ENCODE measurements at regions not wholly inside any gene's neighbourhood (a gene's known extent, or its start where the extent isn't known, plus 50 kb on each side); places are given as distances from the start of the nearest gene placed in this dataset.

GRCh38 chr10:128377988-128378387, 251.8 kb upstream of the MKI67 start:
- DNase-seq, result no peak

GRCh38 chr10:128380946-128381345, 254.7 kb upstream of the MKI67 start:
- no peak for DNase-seq

- DNase-seq, result no peak
Observed at GRCh38 chr10:128382225-128382624, 256.0 kb upstream of the MKI67 start.

- DNase-seq, result no peak
Observed at GRCh38 chr10:128384831-128385230, 258.6 kb upstream of the MKI67 start.

- DNase-seq, result no peak
Observed at GRCh38 chr10:128386231-128386630, 260.0 kb upstream of the MKI67 start.

GRCh38 chr10:128386816-128387604, 260.8 kb upstream of the MKI67 start:
- no peak for DNase-seq

- no peak for DNase-seq
Observed at GRCh38 chr10:128390596-128390995, 264.4 kb upstream of the MKI67 start.

- no peak for DNase-seq
Observed at GRCh38 chr10:128393546-128393945, 267.3 kb upstream of the MKI67 start.

GRCh38 chr10:128398118-128398517, 271.9 kb upstream of the MKI67 start:
- no peak for DNase-seq

- DNase-seq, result no peak
Observed at GRCh38 chr10:128398999-128399398, 272.8 kb upstream of the MKI67 start.

- DNase-seq, result no peak
Observed at GRCh38 chr10:128400564-128400963, 274.3 kb upstream of the MKI67 start.

- DNase-seq, result no peak
Observed at GRCh38 chr10:128405450-128405849, 279.2 kb upstream of the MKI67 start.

- DNase-seq, result no peak
Observed at GRCh38 chr10:128411643-128412042, 285.4 kb upstream of the MKI67 start.

GRCh38 chr10:128414568-128414967, 288.3 kb upstream of the MKI67 start:
- DNase-seq, result no peak

- DNase-seq, result no peak
Observed at GRCh38 chr10:128416231-128416630, 290.0 kb upstream of the MKI67 start.

GRCh38 chr10:128417826-128418225, 291.6 kb upstream of the MKI67 start:
- DNase-seq, result no peak

GRCh38 chr10:128418819-128419218, 292.6 kb upstream of the MKI67 start:
- no peak for DNase-seq

GRCh38 chr10:128419466-128420019, 293.3 kb upstream of the MKI67 start:
- DNase-seq, result no peak

- no peak for DNase-seq
Observed at GRCh38 chr10:128420623-128421022, 294.4 kb upstream of the MKI67 start.

GRCh38 chr10:128421371-128422160, 295.3 kb upstream of the MKI67 start:
- DNase-seq, result no peak

GRCh38 chr10:128422190-128422589, 296.0 kb upstream of the MKI67 start:
- DNase-seq, result no peak

GRCh38 chr10:128422999-128423398, 296.8 kb upstream of the MKI67 start:
- no peak for DNase-seq

- no peak for DNase-seq
Observed at GRCh38 chr10:128429321-128429720, 303.1 kb upstream of the MKI67 start.
